K562 (cell line): ENCODE measurements at regions not wholly inside any gene's neighbourhood (a gene's known extent, or its start where the extent isn't known, plus 50 kb on each side); places are given as distances from the start of the nearest gene placed in this dataset.

Source experiments
- ATAC-seq: fragments of 200-7000 bp; cut with Tn5 transposase; 3 replicates; pipeline ENCODE4 v1.9.1; 2020; ENCODE audit warnings: moderate library complexity
- BruUV-seq: library from RNA; stranded (reverse); fragments of 400-500 nt; replicated peaks from 2 replicates; lab custom pipeline; 2021; lab: Mats Ljungman, UMichigan
- CTCF ChIA-PET: fragments of 300-600 bp; formaldehyde crosslinking; extraction: SDS; loops from one replicate; lab custom pipeline; 2021; ENCODE audit warnings: low intra/inter-chr PET ratio; lab: Yijun Ruan, JAX
- POLR2A ChIA-PET: fragments of 300-600, 350-650 bp; sonication (Branson Sonifier 250); formaldehyde crosslinking; extraction: SDS; loops from one replicate; lab custom pipeline; 2021; ENCODE audit warnings: antibody characterized with exemption, inconsistent platforms; lab: Yijun Ruan, JAX
- DNase-seq, 4 experiments: peaks; one replicate each; pipeline versions ENCODE4 v3.0.0 to v3.0.0-alpha.2; 2011 to 2018; ENCODE audit warnings: low spot score in 3 of 4, mixed read lengths in 3 of 4; ENCODE audit errors: extremely low read depth in 1 of 4
- FAIRE-seq: peaks from 2 replicates; lab custom pipeline; 2011; peaks lifted over from hg19 to GRCh38; lab: Jason Lieb, UNC
- H2AFZ ChIP-seq: 2 replicates; pipeline ENCODE4 v1.6.0; 2011; ENCODE audit warnings: low read depth, low read length, control low read depth, inconsistent platforms
- H3K27ac ChIP-seq: fragments of 200-600 bp; 3 replicates; pipeline ENCODE4 v1.8.0; 2011; ENCODE audit warnings: low read depth, mild to moderate bottlenecking, control low read depth, inconsistent platforms, low read length, moderate library complexity, mixed read lengths; ENCODE audit errors: extremely low read depth
- H3K27me3 ChIP-seq, 2 experiments: fragments of 300-600 bp in 1 of 2; 2 replicates in 1 of 2; 3 replicates in 1 of 2; pipeline versions ENCODE4 v1.6.0 to v1.8.0; 2011; ENCODE audit warnings: inconsistent platforms in 2 of 2, low read length in 2 of 2, mild to moderate bottlenecking in 1 of 2, mixed read lengths in 1 of 2, moderate library complexity in 1 of 2; ENCODE audit not compliant: control insufficient read depth in 2 of 2, insufficient read depth in 2 of 2
- H3K36me3 ChIP-seq: fragments of 300-600 bp; 3 replicates; pipeline ENCODE4 v1.8.0; 2011; ENCODE audit warnings: mild to moderate bottlenecking, low read length, inconsistent platforms; ENCODE audit not compliant: control insufficient read depth, insufficient read depth
- H3K4me1 ChIP-seq, 2 experiments: fragments of 200-600 bp in 1 of 2; replicated peaks in 1 of 2; 2 replicates in 1 of 2; 3 replicates in 1 of 2; pipeline versions ENCODE4 v1.5.1 to v1.8.0; 2011; ENCODE audit warnings: inconsistent platforms in 2 of 2, low read length in 2 of 2, mild to moderate bottlenecking in 1 of 2, mixed read lengths in 1 of 2, moderate library complexity in 1 of 2; ENCODE audit not compliant: control insufficient read depth in 2 of 2, insufficient read depth in 2 of 2
- H3K4me2 ChIP-seq: 2 replicates; pipeline ENCODE4 v1.6.1; 2011; ENCODE audit warnings: low read length, control low read depth, inconsistent platforms, mixed read lengths; ENCODE audit not compliant: insufficient read depth
- H3K4me3 ChIP-seq: fragments of 200-600 bp; sonication (generic), shearing (Covaris generic); 2 replicates; pipeline ENCODE4 v1.5.1; 2016; ENCODE audit warnings: control low read depth, inconsistent platforms
- H3K79me2 ChIP-seq: fragments of 200-600 bp; 3 replicates; pipeline ENCODE4 v1.8.0; 2011; ENCODE audit warnings: low read length, inconsistent platforms; ENCODE audit not compliant: control insufficient read depth, insufficient read depth
- H3K9ac ChIP-seq, 2 experiments: 2 replicates each; pipeline versions ENCODE4 v1.6.0 to v1.6.1; 2011; ENCODE audit warnings: low read depth in 2 of 2, low read length in 2 of 2, control low read depth in 1 of 2, inconsistent platforms in 1 of 2, mild to moderate bottlenecking in 1 of 2, mixed read lengths in 1 of 2; ENCODE audit not compliant: insufficient read depth in 1 of 2
- H3K9me1 ChIP-seq: one replicate; pipeline ENCODE4 v1.6.0; 2011; ENCODE audit warnings: inconsistent platforms, mild to moderate bottlenecking, low read length, moderate library complexity; ENCODE audit not compliant: control insufficient read depth, insufficient read depth
- H3K9me3 ChIP-seq: replicated peaks from 2 replicates; pipeline ENCODE4 v1.5.1; 2011; ENCODE audit warnings: low read depth, low read length, inconsistent platforms; ENCODE audit not compliant: control insufficient read depth, insufficient read depth
- H4K20me1 ChIP-seq: replicated peaks from 2 replicates; pipeline ENCODE4 v1.6.1; 2011; ENCODE audit warnings: low read length, inconsistent platforms, mixed read lengths; ENCODE audit not compliant: control insufficient read depth, insufficient read depth
- ARID2 ChIP-seq: fragments of 450-650 bp; IDR thresholded peaks from 2 replicates; pipeline ENCODE4 v1.6.1; 2017; ENCODE audit warnings: antibody characterized with exemption, mild to moderate bottlenecking
- CBFA2T2 ChIP-seq: fragments of 450-650 bp; conservative IDR thresholded peaks from 2 replicates; pipeline ENCODE4 v1.6.1; 2017; ENCODE audit warnings: mild to moderate bottlenecking
- CEBPB ChIP-seq: fragments of 450-650 bp; IDR thresholded peaks from 2 replicates; pipeline ENCODE4 v1.6.1; 2016; ENCODE audit warnings: missing genetic modification characterization, missing compliant biosample characterization
- CHD4 ChIP-seq: fragments of 200-600 bp; sonication (generic); IDR thresholded peaks from 3 replicates; pipeline ENCODE4 v1.6.1; 2012; ENCODE audit warnings: low read depth, mild to moderate bottlenecking, mixed read lengths, low read length, inconsistent platforms; ENCODE audit not compliant: insufficient read depth, insufficient replicate concordance, poor library complexity, severe bottlenecking
- FOXM1 ChIP-seq, 2 experiments: fragments of 450-650 bp in 1 of 2; sonication (generic) in 1 of 2; formaldehyde crosslinking in 1 of 2; IDR thresholded peaks; 2 replicates each; pipeline versions ENCODE4 v1.6.1 to v1.9.0; 2017 to 2022; ENCODE audit warnings: low read depth in 2 of 2, mild to moderate bottlenecking in 2 of 2, missing genetic modification reagents in 1 of 2, moderate library complexity in 1 of 2
- GABPB2 ChIP-seq: fragments of 250-450 bp; sonication (Bioruptor Pico); conservative IDR thresholded peaks from 2 replicates; pipeline ENCODE4 v1.5.1; 2021; ENCODE audit warnings: mild to moderate bottlenecking
- NELFE ChIP-seq: IDR thresholded peaks from 2 replicates; pipeline ENCODE4 v1.6.1; 2011; ENCODE audit warnings: mild to moderate bottlenecking; ENCODE audit not compliant: insufficient read depth, insufficient read length
- TAF7 ChIP-seq: fragments of 450-650 bp; IDR thresholded peaks from 2 replicates; pipeline ENCODE4 v1.6.1; 2016; ENCODE audit warnings: missing genetic modification characterization, missing compliant biosample characterization
- ZC3H11A ChIP-seq: IDR thresholded peaks from 2 replicates; pipeline ENCODE4 v1.6.1; 2012; ENCODE audit warnings: low read depth, low read length, improper control_type of control experiment
- ZFP36 ChIP-seq: fragments of 150-350 bp; IDR thresholded peaks from 2 replicates; pipeline ENCODE4 v1.6.1; 2018; ENCODE audit warnings: low read length, low read depth; ENCODE audit not compliant: partially characterized antibody
- ZNF668 ChIP-seq: fragments of 250-450 bp; sonication (Bioruptor Pico); IDR thresholded peaks from 2 replicates; pipeline ENCODE4 v1.8.0; 2022; ENCODE audit warnings: mild to moderate bottlenecking, inconsistent platforms
- ZNF766 ChIP-seq: fragments of 200-800 bp; sonication (Bioruptor generic); conservative IDR thresholded peaks from 2 replicates; pipeline ENCODE4 v1.6.1; 2016; ENCODE audit warnings: missing genetic modification characterization, missing compliant biosample characterization
- ZNF77 ChIP-seq: fragments of 250-450 bp; sonication (Bioruptor Pico); IDR thresholded peaks from 2 replicates; pipeline ENCODE4 v1.5.0; 2020
- WGBS: fragments of 100-300 bp; shearing (Covaris generic); methylation state at CpG from one replicate; pipeline ENCODE4 v1.1.6; 2016; ENCODE audit warnings: low coverage, mixed read lengths; ENCODE audit not compliant: insufficient coverage; ENCODE audit errors: missing lambda C conversion rate; 5-methylcytosine and 5-hydroxymethylcytosine counted together
- in situ Hi-C: fragments of 300-500 bp; cut with MboI; formaldehyde crosslinking; loops from 4 replicates; pipeline ENCODE4 v1.15.0; 2018; ENCODE audit warnings: inconsistent platforms, mixed read lengths
- intact Hi-C: fragments of 100-400 bp; cut with micrococcal nuclease; formaldehyde crosslinking; loops from 2 replicates; pipeline ENCODE4 v1.14.2; 2022
- TF ChIP-seq, protein P1 (sequence below): fragments of 250-450 bp; sonication (Bioruptor Pico); IDR thresholded peaks from 2 replicates; pipeline ENCODE4 v1.5.0; 2021; ENCODE audit warnings: mild to moderate bottlenecking, borderline replicate concordance
- TF ChIP-seq, protein P2 (sequence below), 2 experiments: IDR thresholded peaks in 1 of 2; conservative IDR thresholded peaks in 1 of 2; 2 replicates each; pipeline ENCODE4 v1.6.1; 2016; ENCODE audit warnings: low read depth in 2 of 2, mild to moderate bottlenecking in 1 of 2, missing compliant biosample characterization in 1 of 2, missing genetic modification characterization in 1 of 2, moderate library complexity in 1 of 2
- TF ChIP-seq, protein P3 (sequence below): sonication (generic); formaldehyde crosslinking; IDR thresholded peaks from 2 replicates; pipeline ENCODE4 v1.9.0; 2022; ENCODE audit warnings: mild to moderate bottlenecking, missing genetic modification reagents

DNA sequence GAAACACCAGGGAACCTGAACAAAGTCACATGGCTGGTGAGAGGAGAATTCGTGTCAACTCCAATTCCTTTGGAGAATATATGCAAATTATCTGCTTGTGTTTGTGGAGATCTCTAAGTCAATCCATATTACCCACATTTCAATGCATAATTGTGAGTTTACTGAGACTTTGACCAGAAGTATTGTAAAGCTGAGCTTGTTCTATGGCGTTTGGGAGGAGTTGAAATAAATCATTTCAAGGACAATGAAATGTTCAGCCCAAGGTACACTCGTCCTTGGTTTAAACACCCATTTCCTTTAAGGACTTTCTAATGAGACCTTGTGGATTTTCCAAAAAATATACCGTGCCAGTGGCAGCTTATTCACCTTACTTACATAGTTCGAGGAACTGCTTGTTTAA, 186.6 kb upstream of the HDAC9 start:
- no peak overlapping the region for H3K4me2 ChIP-seq
- ATAC-seq (no peak), FAIRE-seq (no peak), DNase-seq (no peak)
- H2AFZ ChIP-seq, result peak overlapping the region; percentile 57; the same call in 1 of the 2 replicates
- TF ChIP-seq TAF7 (tag), result no peak
- TF ChIP-seq, protein P1, sequence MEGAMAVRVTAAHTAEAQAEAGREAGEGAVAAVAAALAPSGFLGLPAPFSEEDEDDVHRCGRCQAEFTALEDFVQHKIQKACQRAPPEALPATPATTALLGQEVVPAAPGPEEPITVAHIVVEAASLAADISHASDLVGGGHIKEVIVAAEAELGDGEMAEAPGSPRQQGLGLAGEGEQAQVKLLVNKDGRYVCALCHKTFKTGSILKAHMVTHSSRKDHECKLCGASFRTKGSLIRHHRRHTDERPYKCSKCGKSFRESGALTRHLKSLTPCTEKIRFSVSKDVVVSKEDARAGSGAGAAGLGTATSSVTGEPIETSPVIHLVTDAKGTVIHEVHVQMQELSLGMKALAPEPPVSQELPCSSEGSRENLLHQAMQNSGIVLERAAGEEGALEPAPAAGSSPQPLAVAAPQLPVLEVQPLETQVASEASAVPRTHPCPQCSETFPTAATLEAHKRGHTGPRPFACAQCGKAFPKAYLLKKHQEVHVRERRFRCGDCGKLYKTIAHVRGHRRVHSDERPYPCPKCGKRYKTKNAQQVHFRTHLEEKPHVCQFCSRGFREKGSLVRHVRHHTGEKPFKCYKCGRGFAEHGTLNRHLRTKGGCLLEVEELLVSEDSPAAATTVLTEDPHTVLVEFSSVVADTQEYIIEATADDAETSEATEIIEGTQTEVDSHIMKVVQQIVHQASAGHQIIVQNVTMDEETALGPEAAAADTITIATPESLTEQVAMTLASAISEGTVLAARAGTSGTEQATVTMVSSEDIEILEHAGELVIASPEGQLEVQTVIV (CRISPR knock-in tag), result no peak
- TF ChIP-seq NELFE, result no peak
- TF ChIP-seq ARID2, result no peak
- no peak for TF ChIP-seq ZC3H11A
- no peak for TF ChIP-seq GABPB2 (CRISPR knock-in tag)
- TF ChIP-seq CEBPB (tag), result no peak
- TF ChIP-seq, protein P2, sequence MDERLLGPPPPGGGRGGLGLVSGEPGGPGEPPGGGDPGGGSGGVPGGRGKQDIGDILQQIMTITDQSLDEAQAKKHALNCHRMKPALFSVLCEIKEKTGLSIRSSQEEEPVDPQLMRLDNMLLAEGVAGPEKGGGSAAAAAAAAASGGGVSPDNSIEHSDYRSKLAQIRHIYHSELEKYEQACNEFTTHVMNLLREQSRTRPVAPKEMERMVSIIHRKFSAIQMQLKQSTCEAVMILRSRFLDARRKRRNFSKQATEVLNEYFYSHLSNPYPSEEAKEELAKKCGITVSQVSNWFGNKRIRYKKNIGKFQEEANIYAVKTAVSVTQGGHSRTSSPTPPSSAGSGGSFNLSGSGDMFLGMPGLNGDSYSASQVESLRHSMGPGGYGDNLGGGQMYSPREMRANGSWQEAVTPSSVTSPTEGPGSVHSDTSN (CRISPR knock-in tag; IDR thresholded peaks at IDR 0.05; ENCODE audit: low read depth), result no peak
- TF ChIP-seq, protein P2 (tag; conservative IDR thresholded peaks at IDR 0.05; ENCODE audit: low read depth), result no peak
- no peak for TF ChIP-seq CBFA2T2
- TF ChIP-seq ZNF77 (CRISPR knock-in tag), result no peak
- TF ChIP-seq FOXM1 (IDR thresholded peaks at IDR 0.05; ENCODE audit: low read depth), result no peak
- TF ChIP-seq FOXM1 (CRISPR knock-in tag; IDR thresholded peaks at IDR 0.05; ENCODE audit: low read depth), result no peak
- TF ChIP-seq ZNF766 (CRISPR knock-in tag), result no peak
- no peak for TF ChIP-seq ZFP36
- TF ChIP-seq ZNF668, result no peak
- no peak for TF ChIP-seq CHD4
- TF ChIP-seq, protein P3, sequence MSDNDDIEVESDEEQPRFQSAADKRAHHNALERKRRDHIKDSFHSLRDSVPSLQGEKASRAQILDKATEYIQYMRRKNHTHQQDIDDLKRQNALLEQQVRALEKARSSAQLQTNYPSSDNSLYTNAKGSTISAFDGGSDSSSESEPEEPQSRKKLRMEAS (CRISPR knock-in tag), result no peak
- BruUV-seq, result no TSS peak
- in situ Hi-C loops, result no loop called here
- H4K20me1 ChIP-seq, result no peaks in the 10 kb centered on the region
- H3K36me3 ChIP-seq, result no peaks in the 10 kb centered on the region
- intact Hi-C loops, result no loop called here
- POLR2A ChIA-PET, result no interaction called here
- H3K9me3 ChIP-seq, result no peaks in the 10 kb centered on the region
- no peaks in the 10 kb centered on the region; a peak in 1 of 5 replicates for H3K4me1 ChIP-seq
- no peak overlapping the region for H3K4me3 ChIP-seq
- H3K9me1 ChIP-seq, result no peaks in the 10 kb centered on the region
- CTCF ChIA-PET, result no interaction called here
- no peaks in the 10 kb centered on the region for H3K27me3 ChIP-seq
- H3K79me2 ChIP-seq, result no peaks in the 10 kb centered on the region
- no peak overlapping the region for H3K27ac ChIP-seq
- H3K9ac ChIP-seq, result no peak overlapping the region
- 10% methylated on average over 5 of the region's 5 CpGs for WGBS
